ENCODE measurements at regions not wholly inside any gene's neighbourhood (a gene's known extent, or its start where the extent isn't known, plus 50 kb on each side); places are given as distances from the start of the nearest gene placed in this dataset.

DNA sequence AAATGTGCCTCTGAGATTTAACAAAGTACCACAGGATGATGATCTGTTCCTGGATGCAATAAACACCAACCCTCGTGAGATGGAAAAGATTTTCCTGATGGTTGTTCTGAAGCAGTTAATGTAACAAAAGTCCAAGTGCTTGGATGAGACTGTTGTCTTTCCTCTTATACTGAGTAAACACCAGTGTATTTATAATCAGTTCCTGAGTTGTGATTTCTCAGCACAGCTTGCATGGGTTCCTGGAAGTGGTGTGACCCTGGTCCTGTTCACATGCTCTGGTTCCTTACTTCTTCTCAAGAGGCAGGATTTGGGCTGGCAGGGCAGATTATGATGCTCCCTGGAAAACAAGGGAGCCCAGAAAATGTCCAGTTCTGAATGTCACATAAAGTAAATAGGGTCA lies 208.2 kb upstream of the USP24 start:
- no peak for DNase-seq (ENCODE audit: low read depth)
- no peak for TF ChIP-seq CTCF (IDR thresholded peaks at IDR 0.05; ENCODE audit: low read depth, low read length, missing control alignments)
- no peak overlapping the region for H3K4me3 ChIP-seq (ENCODE audit: low read depth, low read length)
- in situ Hi-C loops (cut with HindIII; ENCODE audit: low sequenced_read_pairs) = no loop called here

GRCh38 chr1:55420929-55421716 lies 206.0 kb upstream of the USP24 start:
- in situ Hi-C loops (cut with HindIII; ENCODE audit: low sequenced_read_pairs) = no loop called here
- no peak overlapping the region for H3K4me3 ChIP-seq (ENCODE audit: low read depth, low read length)
- no peak for TF ChIP-seq CTCF (IDR thresholded peaks at IDR 0.05; ENCODE audit: low read depth, low read length, missing control alignments)
- DNase-seq (ENCODE audit: low read depth) = no peak

DNA sequence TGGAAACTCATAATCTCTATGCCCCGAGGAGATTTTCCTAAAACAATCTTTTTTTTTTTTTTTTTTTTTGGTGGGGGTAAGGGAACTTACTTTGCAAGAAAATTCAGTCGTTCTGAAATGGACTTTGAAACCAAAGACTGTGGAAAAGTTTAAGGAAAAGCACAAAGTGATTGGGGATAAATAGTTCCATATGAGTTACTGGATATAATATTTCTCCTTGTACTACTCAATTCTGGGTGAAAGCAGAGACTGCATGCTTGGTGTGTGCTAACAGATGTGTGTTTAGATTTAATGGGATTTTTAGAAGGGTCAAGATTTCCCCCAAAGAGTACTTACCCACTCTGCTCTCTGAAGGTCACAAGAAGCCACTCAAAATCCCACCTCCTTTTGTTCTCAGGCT lies 204.9 kb upstream of the USP24 start:
- no peak for TF ChIP-seq CTCF (IDR thresholded peaks at IDR 0.05; ENCODE audit: low read depth, low read length, missing control alignments)
- in situ Hi-C loops (cut with HindIII; ENCODE audit: low sequenced_read_pairs) = no loop called here
- H3K4me3 ChIP-seq (ENCODE audit: low read depth, low read length) = no peak overlapping the region
- DNase-seq (ENCODE audit: low read depth) = no peak

DNA sequence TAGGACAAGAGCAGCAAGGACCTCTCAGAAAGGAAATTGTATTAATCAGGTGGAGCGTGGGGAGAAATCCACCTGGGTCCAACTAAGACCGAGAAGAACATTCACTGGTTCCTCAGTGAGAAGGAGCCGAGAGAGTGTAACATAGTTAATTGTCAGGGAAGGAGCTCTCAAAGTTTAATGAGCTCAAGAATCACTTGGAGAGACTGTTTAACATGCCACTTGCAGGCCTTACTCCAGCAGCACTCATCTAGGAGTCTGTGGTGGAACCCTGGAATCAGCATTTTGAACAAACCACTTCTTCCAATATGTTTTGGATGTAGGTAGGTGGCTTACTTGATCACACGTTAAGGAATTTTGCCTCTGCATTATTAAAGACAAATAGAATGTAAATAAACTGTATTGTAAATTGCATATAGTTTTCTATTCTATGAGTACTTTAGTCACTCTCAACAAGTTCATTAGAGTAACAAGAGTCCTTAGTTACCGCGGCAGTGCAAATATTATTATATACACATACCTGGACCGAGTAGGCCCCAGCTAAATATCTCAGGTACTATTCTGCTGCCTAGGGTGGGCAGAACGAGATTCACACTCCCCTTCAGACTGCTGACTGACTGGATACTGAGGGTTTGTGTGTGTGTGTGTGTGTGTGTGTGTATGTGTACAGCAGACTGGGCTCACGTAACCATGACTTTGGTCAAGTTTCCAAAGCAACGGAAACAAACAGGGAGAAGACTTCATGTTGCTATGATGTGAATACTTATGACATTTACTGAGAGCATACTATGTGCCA lies 203.2 kb upstream of the USP24 start:
- no peak for TF ChIP-seq CTCF (IDR thresholded peaks at IDR 0.05; ENCODE audit: low read depth, low read length, missing control alignments)
- in situ Hi-C loops (cut with HindIII; ENCODE audit: low sequenced_read_pairs) = no loop called here

DNA sequence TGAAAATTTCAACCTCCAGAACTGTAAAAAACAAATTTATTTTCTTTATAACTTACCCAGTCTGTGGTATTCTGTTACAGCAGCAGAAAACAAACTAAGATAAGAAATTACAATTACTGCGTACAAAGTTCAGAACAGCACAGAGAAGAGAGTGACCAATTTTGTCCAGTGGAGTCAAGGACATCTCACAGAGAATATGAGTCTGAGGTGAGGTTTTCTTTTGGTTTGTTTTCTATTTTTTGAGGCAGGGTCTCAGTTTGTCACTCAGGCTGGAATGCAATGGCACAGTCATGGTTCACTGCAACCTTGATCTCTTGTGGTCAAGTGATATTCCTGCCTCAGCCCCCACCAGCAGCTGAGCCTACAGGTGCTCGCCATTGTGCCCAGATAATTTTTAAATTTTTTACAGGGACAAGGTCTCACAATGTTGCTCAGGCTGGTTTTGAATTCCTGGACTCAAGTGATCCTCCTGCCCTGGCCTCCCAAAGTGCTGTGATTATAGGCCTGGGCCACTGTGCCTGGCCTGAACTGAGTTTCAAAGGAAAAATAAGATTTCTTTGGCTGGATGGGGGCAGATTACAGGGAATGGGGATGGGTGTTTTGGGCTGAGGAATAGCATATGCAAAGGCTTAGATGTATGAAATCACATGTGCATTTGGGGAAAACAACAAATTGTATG lies 201.1 kb upstream of the USP24 start:
- no peak for DNase-seq (ENCODE audit: low read depth)
- H3K4me3 ChIP-seq (ENCODE audit: low read depth, low read length) = no peak overlapping the region
- no peak for TF ChIP-seq CTCF (IDR thresholded peaks at IDR 0.05; ENCODE audit: low read depth, low read length, missing control alignments)
- in situ Hi-C loops (cut with HindIII; ENCODE audit: low sequenced_read_pairs) = no loop called here

More for the DNA sequence above, 203.2 kb upstream of the USP24 start:
- DNase-seq (ENCODE audit: low read depth) = no peak
- H3K4me3 ChIP-seq (ENCODE audit: low read depth, low read length) = no peak overlapping the region

DNA sequence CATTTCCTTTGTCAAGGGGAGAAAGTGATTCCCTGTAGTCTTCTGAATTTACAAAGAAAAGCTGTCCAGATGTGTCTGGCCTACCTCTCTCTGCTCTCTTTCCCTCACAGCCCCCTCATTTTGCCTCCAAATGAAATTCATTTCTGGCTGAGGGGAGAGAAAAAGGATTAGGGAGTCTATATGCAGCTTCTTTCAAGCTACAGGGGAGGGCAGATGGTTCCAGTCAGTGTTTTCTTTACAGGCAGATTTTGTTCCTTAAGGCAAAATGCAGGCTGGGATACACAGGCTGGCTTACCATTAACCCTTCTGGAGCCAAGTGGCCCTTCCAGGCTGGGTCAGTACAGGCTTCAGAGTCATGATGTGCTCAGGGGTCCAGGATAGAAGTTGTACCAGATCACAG lies 198.1 kb upstream of the USP24 start:
- DNase-seq (ENCODE audit: low read depth) = no peak
- H3K4me3 ChIP-seq (ENCODE audit: low read depth, low read length) = no peak overlapping the region
- in situ Hi-C loops (cut with HindIII; ENCODE audit: low sequenced_read_pairs) = no loop called here
- TF ChIP-seq CTCF (IDR thresholded peaks at IDR 0.05; ENCODE audit: low read depth, low read length, missing control alignments) = no peak

Data from astrocyte of the cerebellum (primary cell).